Suprapubic skin (tissue), 4 donors: ENCODE measurements at regions not wholly inside any gene's neighbourhood (a gene's known extent, or its start where the extent isn't known, plus 50 kb on each side); places are given as distances from the start of the nearest gene placed in this dataset.
A peak's percentile ranks its signal among the peaks of the same experiment; 100 is the strongest.

Experiments used
- DNase-seq, 2 donors: peaks; one replicate each; pipeline ENCODE4 v3.0.0-alpha.2; 2019; ENCODE audit warnings: low spot score in 2 of 2
- H3K27ac ChIP-seq: fragments of 200-600 bp; sonication (generic); one replicate; pipeline ENCODE4 v1.5.1; 2019
- H3K27me3 ChIP-seq: fragments of 200-600 bp; sonication (generic); one replicate; pipeline ENCODE4 v1.5.1; 2019
- H3K36me3 ChIP-seq: fragments of 200-600 bp; sonication (generic); one replicate; pipeline ENCODE4 v1.5.1; 2019
- H3K4me1 ChIP-seq: fragments of 200-600 bp; sonication (generic); one replicate; pipeline ENCODE4 v1.5.1; 2019
- H3K4me3 ChIP-seq: fragments of 200-600 bp; sonication (generic); one replicate; pipeline ENCODE4 v1.5.1; 2019; ENCODE audit warnings: mild to moderate bottlenecking
- H3K9me3 ChIP-seq: fragments of 200-600 bp; sonication (generic); one replicate; pipeline ENCODE4 v1.5.1; 2019
- CTCF ChIP-seq, 2 donors: fragments of 200-600 bp in 1 of 2; fragments of 450-650 bp in 1 of 2; sonication (generic) in 1 of 2; IDR thresholded peaks; one replicate each; pipeline ENCODE4 v1.5.1; 2016 to 2019; ENCODE audit warnings: antibody characterized with exemption in 2 of 2, mild to moderate bottlenecking in 1 of 2, moderate library complexity in 1 of 2
- EP300 ChIP-seq: sonication (generic); formaldehyde crosslinking; IDR thresholded peaks from one replicate; pipeline ENCODE4 v1.6.1; 2017; ENCODE audit warnings: antibody characterized with exemption
- POLR2A ChIP-seq, 2 donors: fragments of 450-650 bp; IDR thresholded peaks; one replicate each; pipeline ENCODE4 v1.6.1; 2017; ENCODE audit warnings: antibody characterized with exemption in 2 of 2, mild to moderate bottlenecking in 2 of 2, moderate library complexity in 2 of 2
- POLR2AphosphoS5 ChIP-seq, 3 donors: sonication (generic); formaldehyde crosslinking; IDR thresholded peaks; one replicate each; pipeline ENCODE4 v1.6.1; 2017; ENCODE audit warnings: antibody characterized with exemption in 3 of 3
- whole genome bisulfite sequencing: methylation state at CpG from one replicate; pipeline ENCODE4 v1.1.5; 2018; 5-methylcytosine and 5-hydroxymethylcytosine counted together

DNA sequence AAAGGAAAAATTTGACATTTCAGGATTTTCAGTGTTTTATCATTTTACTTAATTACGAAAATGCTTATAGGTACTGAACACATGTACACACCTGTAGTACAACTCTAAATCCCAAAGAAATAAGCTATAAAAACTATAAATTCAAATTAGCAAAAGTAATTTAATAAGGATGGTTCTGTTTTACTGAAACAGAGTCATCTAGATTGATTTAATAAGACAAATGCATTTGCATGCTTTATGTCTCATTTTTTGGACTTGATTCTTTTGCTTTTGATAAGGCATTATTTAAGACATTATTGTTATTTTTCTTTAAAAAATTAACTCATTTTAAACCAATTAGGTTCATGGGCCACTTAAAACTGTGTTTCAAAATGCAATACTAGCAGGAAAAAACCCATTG lies 201.2 kb downstream of the PIK3R1 start:
- H3K4me3 ChIP-seq = no peak overlapping the region
- H3K27me3 ChIP-seq = no peaks in the 10 kb centered on the region
- H3K27ac ChIP-seq = no peak overlapping the region
- no peaks in the 10 kb centered on the region for H3K9me3 ChIP-seq
- peaks cover 30% of the 10 kb centered on the region for H3K4me1 ChIP-seq
- TF ChIP-seq EP300 = no peak
- no peak for TF ChIP-seq POLR2A (IDR thresholded peaks at IDR 0.05)
- TF ChIP-seq CTCF (IDR thresholded peaks at IDR 0.05) = no peak
- no peak for TF ChIP-seq POLR2AphosphoS5 (IDR thresholded peaks at IDR 0.05)
- no peak for DNase-seq
- 96% methylated on average over 1 of the region's 1 CpG for WGBS
- no peaks in the 10 kb centered on the region for H3K36me3 ChIP-seq

DNA sequence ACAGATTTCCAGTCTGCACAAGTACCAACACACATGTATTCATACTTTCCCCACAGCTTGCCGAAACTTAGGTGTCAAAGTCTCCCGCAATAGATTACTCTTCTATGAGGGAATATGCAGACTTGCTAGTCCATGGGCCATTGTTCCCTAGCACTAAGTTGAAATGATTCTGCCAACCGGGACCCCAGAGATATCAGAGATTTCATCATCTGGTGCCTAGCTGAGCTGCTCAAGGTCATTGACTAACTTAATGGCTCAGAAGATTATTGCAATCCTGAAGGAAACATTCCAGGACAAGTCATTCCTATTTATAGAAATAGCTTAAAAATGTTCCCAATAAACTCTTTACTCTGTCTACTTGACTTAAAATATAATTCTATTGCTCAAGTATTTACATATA lies 202.6 kb downstream of the PIK3R1 start:
- WGBS = 54% methylated on average over 3 of the region's 3 CpGs
- TF ChIP-seq POLR2A (IDR thresholded peaks at IDR 0.05) (no peak), CTCF (IDR thresholded peaks at IDR 0.05) (no peak), POLR2AphosphoS5 (IDR thresholded peaks at IDR 0.05) (no peak), EP300 (no peak)
- Histone ChIP-seq H3K36me3 (no peaks in the 10 kb centered on the region), H3K27me3 (no peaks in the 10 kb centered on the region), H3K27ac (peak overlapping the region; percentile 72), H3K4me3 (no peak overlapping the region), H3K9me3 (no peaks in the 10 kb centered on the region), H3K4me1 (peaks cover 30% of the 10 kb centered on the region)
- DNase-seq = no peak

DNA sequence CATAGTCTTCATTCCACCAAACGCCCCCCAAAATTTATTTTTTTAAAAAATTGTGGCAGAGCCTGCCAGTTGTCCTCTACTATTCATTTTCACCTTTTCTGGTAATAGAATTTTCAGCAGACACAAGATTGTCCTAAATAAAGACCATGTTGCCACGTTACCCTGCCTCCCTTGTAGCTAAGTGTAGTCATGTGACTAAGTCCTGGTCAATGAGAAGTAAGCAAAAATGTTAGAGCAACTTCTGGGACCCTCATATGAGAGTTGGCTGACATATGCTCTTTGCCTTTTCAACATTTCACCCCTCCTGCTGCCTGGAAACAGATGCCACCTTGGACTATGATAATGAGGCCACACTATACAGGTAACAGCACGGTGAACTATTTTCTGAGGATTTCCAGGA lies 203.1 kb downstream of the PIK3R1 start:
- peaks cover 30% of the 10 kb centered on the region for H3K4me1 ChIP-seq
- no peaks in the 10 kb centered on the region for H3K36me3 ChIP-seq
- peak overlapping the region; percentile 72 for H3K27ac ChIP-seq
- no peaks in the 10 kb centered on the region for H3K27me3 ChIP-seq
- DNase-seq = no peak
- TF ChIP-seq EP300 = no peak
- no peak for TF ChIP-seq POLR2AphosphoS5 (IDR thresholded peaks at IDR 0.05)
- TF ChIP-seq CTCF (IDR thresholded peaks at IDR 0.05) = no peak
- TF ChIP-seq POLR2A (IDR thresholded peaks at IDR 0.05) = no peak
- H3K4me3 ChIP-seq = no peak overlapping the region
- H3K9me3 ChIP-seq = no peaks in the 10 kb centered on the region
- 87% methylated on average over 3 of the region's 3 CpGs for WGBS

GRCh38 chr5:68419081-68419636 lies 203.6 kb downstream of the PIK3R1 start:
- DNase-seq = no peak
- Histone ChIP-seq H3K4me3 (no peak overlapping the region), H3K4me1 (peaks cover 30% of the 10 kb centered on the region), H3K9me3 (no peaks in the 10 kb centered on the region), H3K36me3 (no peaks in the 10 kb centered on the region), H3K27me3 (no peaks in the 10 kb centered on the region), H3K27ac (peak overlapping the region; percentile 72)
- TF ChIP-seq POLR2A (IDR thresholded peaks at IDR 0.05) (no peak), POLR2AphosphoS5 (IDR thresholded peaks at IDR 0.05) (no peak), EP300 (no peak), CTCF (IDR thresholded peaks at IDR 0.05) (no peak)
- WGBS = 80% methylated on average over 4 of the region's 4 CpGs

DNA sequence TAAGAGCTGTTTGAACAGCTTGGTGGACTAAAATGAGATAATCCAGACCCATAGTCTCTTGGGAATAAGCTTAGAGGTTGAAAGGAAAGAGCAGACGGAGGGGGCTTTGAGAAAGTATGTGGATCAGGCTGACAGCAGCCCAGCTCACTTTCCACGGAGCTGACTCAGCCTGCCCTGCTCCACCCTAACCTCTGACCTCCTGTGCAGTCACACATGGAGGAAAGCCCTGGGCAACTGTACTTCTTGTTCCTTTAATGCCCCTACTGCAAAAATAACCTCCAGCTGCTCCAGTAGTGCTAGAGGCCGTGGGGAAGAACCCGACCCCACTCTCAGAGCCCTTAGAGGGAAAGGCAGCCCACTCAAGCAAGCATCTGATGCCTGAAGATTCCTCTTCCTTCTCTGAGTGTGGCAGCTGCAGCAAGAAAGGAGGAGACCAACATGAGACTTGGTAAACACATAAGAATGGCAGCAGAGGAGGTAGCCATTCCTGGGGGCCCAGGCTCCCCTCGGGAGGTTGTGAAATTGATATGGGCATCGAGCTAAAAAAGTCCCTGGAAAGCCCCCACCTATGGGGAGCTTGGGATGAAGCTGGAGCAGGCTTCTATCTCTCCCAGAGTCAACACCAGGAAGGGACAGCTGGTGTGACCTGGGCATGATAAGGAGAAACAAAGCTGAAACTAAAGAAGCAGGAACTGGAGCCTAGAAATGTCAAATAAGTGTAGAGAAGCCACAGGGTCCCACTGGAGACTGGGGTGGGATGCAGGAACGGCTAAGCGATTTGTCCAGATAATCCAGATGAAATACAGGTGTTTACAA lies 204.3 kb downstream of the PIK3R1 start:
- Histone ChIP-seq H3K36me3 (no peaks in the 10 kb centered on the region), H3K4me3 (no peak overlapping the region), H3K27me3 (no peaks in the 10 kb centered on the region), H3K9me3 (no peaks in the 10 kb centered on the region), H3K4me1 (peaks cover 33% of the 10 kb centered on the region), H3K27ac (peak overlapping the region; percentile 49)
- TF ChIP-seq POLR2A (IDR thresholded peaks at IDR 0.05) (no peak), POLR2AphosphoS5 (IDR thresholded peaks at IDR 0.05) (no peak), EP300 (no peak), CTCF (IDR thresholded peaks at IDR 0.05) (no peak)
- no peak for DNase-seq
- 56% methylated on average over 8 of the region's 8 CpGs for WGBS
